GM12865 (cell line): ENCODE measurements at regions not wholly inside any gene's neighbourhood (a gene's known extent, or its start where the extent isn't known, plus 50 kb on each side); places are given as distances from the start of the nearest gene placed in this dataset.
A peak's percentile ranks its signal among the peaks of the same experiment; 100 is the strongest.

Experiments
- DNase-seq: peaks from one replicate; pipeline ENCODE4 v3.0.0; 2010; ENCODE audit warnings: low read depth
- H3K4me3 ChIP-seq: 2 replicates; pipeline ENCODE4 v1.5.1; 2011; ENCODE audit warnings: mild to moderate bottlenecking, low read depth, low read length, control low read depth
- CTCF ChIP-seq: IDR thresholded peaks from 2 replicates; pipeline ENCODE4 v1.5.1; 2011; ENCODE audit warnings: low read length, control low read depth, low read depth, inconsistent platforms; ENCODE audit not compliant: insufficient read depth; ENCODE audit errors: missing control alignments

GRCh38 chr5:67542479-67542878 is 345.9 kb upstream of the CD180 start:
- H3K4me3 ChIP-seq = no peak overlapping the region
- DNase-seq = no peak
- TF ChIP-seq CTCF = no peak

GRCh38 chr5:67541875-67542274 is 345.3 kb upstream of the CD180 start:
- H3K4me3 ChIP-seq = no peak overlapping the region
- DNase-seq = no peak
- TF ChIP-seq CTCF = no peak

GRCh38 chr5:67538855-67539506 is 342.4 kb upstream of the CD180 start:
- no peak for DNase-seq
- no peak overlapping the region for H3K4me3 ChIP-seq
- no peak for TF ChIP-seq CTCF

- TF ChIP-seq CTCF = no peak
- no peak for DNase-seq
- H3K4me3 ChIP-seq = no peak overlapping the region
These were observed 341.0 kb upstream of the CD180 start for GRCh38 chr5:67537439-67538148.

- no peak for DNase-seq
- no peak for TF ChIP-seq CTCF
- H3K4me3 ChIP-seq = no peak overlapping the region
These were observed 340.3 kb upstream of the CD180 start for GRCh38 chr5:67536866-67537265.

GRCh38 chr5:67530609-67531255 is 334.1 kb upstream of the CD180 start:
- H3K4me3 ChIP-seq = no peak overlapping the region
- DNase-seq = no peak
- no peak for TF ChIP-seq CTCF

- H3K4me3 ChIP-seq = no peak overlapping the region
- TF ChIP-seq CTCF = no peak
- DNase-seq = peak; percentile 8
These were observed 332.4 kb upstream of the CD180 start for GRCh38 chr5:67528953-67529352.
